ENCODE measurements at regions not wholly inside any gene's neighbourhood (a gene's known extent, or its start where the extent isn't known, plus 50 kb on each side); places are given as distances from the start of the nearest gene placed in this dataset.

- Histone ChIP-seq H3K4me3 (replicated peaks in 1 of 3; ENCODE audit: insufficient read depth in 1 of 3, low read depth in 2 of 3, low read length in 3 of 3) (no peak overlapping the region), H3K9ac (ENCODE audit: insufficient read depth, low read depth, low read length) (no peak overlapping the region), H3K79me2 (ENCODE audit: insufficient read depth, low read length) (no peaks in the 10 kb centered on the region), H3K36me3 (replicated peaks in 1 of 2; ENCODE audit: control insufficient read depth in 1 of 2, insufficient read depth in 2 of 2, low read length in 2 of 2) (no peaks in the 10 kb centered on the region), H3K4me2 (ENCODE audit: low read depth, low read length) (no peak overlapping the region), H2AFZ (ENCODE audit: low read length) (no peak overlapping the region), H3K27ac (ENCODE audit: extremely low read length, insufficient read depth, low read length) (no peak overlapping the region), H3K27me3 (ENCODE audit: control insufficient read depth in 1 of 2, insufficient read depth in 2 of 2, low read length in 2 of 2) (no peaks in the 10 kb centered on the region), H4K20me1 (ENCODE audit: insufficient read depth, low read length) (no peaks in the 10 kb centered on the region), H3K4me1 (ENCODE audit: insufficient read depth, low read length) (no peaks in the 10 kb centered on the region), H3K9me3 (ENCODE audit: low read length) (no peaks in the 10 kb centered on the region)
- no TSS peak for BruUV-seq (replicated peaks)
- no peak for TF ChIP-seq GMEB2 (CRISPR knock-in tag; IDR thresholded peaks at IDR 0.05; ENCODE audit: low read depth)
- no peak for TF ChIP-seq RAD51 (IDR thresholded peaks at IDR 0.05; ENCODE audit: borderline replicate concordance)
- no peak for TF ChIP-seq MTF1 (CRISPR knock-in tag; IDR thresholded peaks at IDR 0.05)
- no peak for TF ChIP-seq NFRKB (IDR thresholded peaks at IDR 0.05)
- TF ChIP-seq ZNF703 (CRISPR knock-in tag; IDR thresholded peaks at IDR 0.05; ENCODE audit: borderline replicate concordance), result no peak
- no peak for TF ChIP-seq RAD21 (CRISPR knock-in tag; IDR thresholded peaks at IDR 0.05)
- TF ChIP-seq ZNF574 (CRISPR knock-in tag; IDR thresholded peaks at IDR 0.05), result no peak
- no peak for TF ChIP-seq FLYWCH1 (CRISPR knock-in tag; IDR thresholded peaks at IDR 0.05)
- CTCF ChIA-PET (ENCODE audit: low intra/inter-chr PET ratio, low total read pairs), result no interaction called here
- WGBS (ENCODE audit: low lambda C conversion rate), result 0% methylated on average over 1 of the region's 1 CpG
- POLR2A ChIA-PET, result no interaction called here
- in situ Hi-C loops (cut with HindIII; ENCODE audit: extremely low pct_ligation_motif_present, low pct_unique_long_range_greater_than_20kb), result no loop called here
- ATAC-seq (no peak), FAIRE-seq (no peak), DNase-seq (ENCODE audit: low spot score) (no peak)
- intact Hi-C loops (cut with micrococcal nuclease; ENCODE audit: unreplicated experiment), result no loop called here
Observed at GRCh38 chr4:176864238-176864637, 71.5 kb upstream of the VEGFC start.
